NCI-H1048 (cell line): ENCODE measurements at regions not wholly inside any gene's neighbourhood (a gene's known extent, or its start where the extent isn't known, plus 50 kb on each side); places are given as distances from the start of the nearest gene placed in this dataset.

Experiments
- DNase-seq: peaks from one replicate; lab custom pipeline; 2025; lab: John Stamatoyannopoulos, UW

- DNase-seq, result no peak
Measured at GRCh38 chr17:55829995-55830612, 79.3 kb downstream of the PCTP start.

GRCh38 chr17:55830699-55831471 is 80.0 kb downstream of the PCTP start:
- no peak for DNase-seq

GRCh38 chr17:55833306-55833705 is 82.5 kb downstream of the PCTP start:
- DNase-seq, result no peak

GRCh38 chr17:55842405-55843158 is 91.7 kb downstream of the PCTP start:
- no peak for DNase-seq

GRCh38 chr17:55843785-55844184 is 92.9 kb downstream of the PCTP start:
- no peak for DNase-seq

GRCh38 chr17:55845385-55845784 is 94.5 kb downstream of the PCTP start:
- DNase-seq, result no peak

GRCh38 chr17:55846745-55847144 is 95.9 kb downstream of the PCTP start:
- no peak for DNase-seq

- DNase-seq, result no peak
Measured at GRCh38 chr17:55852734-55853133, 101.9 kb downstream of the PCTP start.

- DNase-seq, result no peak
Measured at GRCh38 chr17:55859301-55859795, 108.5 kb downstream of the PCTP start.

- no peak for DNase-seq
Measured at GRCh38 chr17:55865072-55865762, 114.4 kb downstream of the PCTP start.

GRCh38 chr17:55870044-55870443 is 119.2 kb downstream of the PCTP start:
- no peak for DNase-seq

GRCh38 chr17:55872374-55872773 is 121.5 kb downstream of the PCTP start:
- no peak for DNase-seq

GRCh38 chr17:55873017-55873758 is 122.3 kb downstream of the PCTP start:
- DNase-seq, result no peak

GRCh38 chr17:55883149-55883548 is 132.3 kb downstream of the PCTP start:
- DNase-seq, result no peak

GRCh38 chr17:55887531-55887930 is 136.7 kb downstream of the PCTP start:
- DNase-seq, result no peak

GRCh38 chr17:55889271-55889670 is 138.4 kb downstream of the PCTP start:
- no peak for DNase-seq

- DNase-seq, result no peak
Measured at GRCh38 chr17:55895112-55895759, 144.4 kb downstream of the PCTP start.

- DNase-seq, result no peak
Measured at GRCh38 chr17:55897301-55897700, 146.4 kb downstream of the PCTP start.

- no peak for DNase-seq
Measured at GRCh38 chr17:55898195-55898594, 147.3 kb downstream of the PCTP start.

GRCh38 chr17:55900188-55900587 is 149.3 kb downstream of the PCTP start:
- no peak for DNase-seq
